GM13977 (cell line): ENCODE measurements at regions not wholly inside any gene's neighbourhood (a gene's known extent, or its start where the extent isn't known, plus 50 kb on each side); places are given as distances from the start of the nearest gene placed in this dataset.

Source experiments
- DNase-seq: peaks from one replicate; pipeline ENCODE4 v3.0.0; 2012; ENCODE audit warnings: low spot score
- in situ Hi-C: fragments of 300-500 bp; cut with MboI; formaldehyde crosslinking; loops from one replicate; pipeline ENCODE4 v1.12.0; 2022; ENCODE audit warnings: low sequenced_read_pairs, low pct_unique_long_range_greater_than_20kb, mixed read lengths, inconsistent platforms; ENCODE audit not compliant: unreplicated experiment
- TF ChIP-seq, protein P1 (sequence below): IDR thresholded peaks from 2 replicates; pipeline ENCODE4 v1.5.1; 2012; ENCODE audit warnings: mild to moderate bottlenecking, control low read depth; ENCODE audit not compliant: insufficient read depth; ENCODE audit errors: extremely low read depth, missing control alignments

DNA sequence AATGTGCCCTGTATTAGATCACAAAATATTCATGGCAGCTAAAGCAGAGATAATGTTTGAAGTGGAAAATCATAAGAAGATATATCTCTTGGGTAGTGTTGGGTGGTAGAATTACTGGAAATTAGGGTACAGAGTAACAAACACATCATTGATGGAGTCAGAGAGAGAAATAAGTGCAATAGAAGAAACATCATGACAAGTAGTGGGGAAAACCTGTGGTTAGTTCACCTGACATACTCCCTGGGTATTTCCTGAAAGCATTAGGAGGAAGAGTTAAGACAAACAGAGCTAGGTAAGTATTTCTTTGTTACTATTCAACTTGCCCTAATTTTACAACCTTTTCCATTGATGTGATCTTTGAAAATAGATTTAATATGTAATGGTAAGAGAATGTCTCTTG is 691.9 kb upstream of the SOX9 start:
- TF ChIP-seq, protein P1, sequence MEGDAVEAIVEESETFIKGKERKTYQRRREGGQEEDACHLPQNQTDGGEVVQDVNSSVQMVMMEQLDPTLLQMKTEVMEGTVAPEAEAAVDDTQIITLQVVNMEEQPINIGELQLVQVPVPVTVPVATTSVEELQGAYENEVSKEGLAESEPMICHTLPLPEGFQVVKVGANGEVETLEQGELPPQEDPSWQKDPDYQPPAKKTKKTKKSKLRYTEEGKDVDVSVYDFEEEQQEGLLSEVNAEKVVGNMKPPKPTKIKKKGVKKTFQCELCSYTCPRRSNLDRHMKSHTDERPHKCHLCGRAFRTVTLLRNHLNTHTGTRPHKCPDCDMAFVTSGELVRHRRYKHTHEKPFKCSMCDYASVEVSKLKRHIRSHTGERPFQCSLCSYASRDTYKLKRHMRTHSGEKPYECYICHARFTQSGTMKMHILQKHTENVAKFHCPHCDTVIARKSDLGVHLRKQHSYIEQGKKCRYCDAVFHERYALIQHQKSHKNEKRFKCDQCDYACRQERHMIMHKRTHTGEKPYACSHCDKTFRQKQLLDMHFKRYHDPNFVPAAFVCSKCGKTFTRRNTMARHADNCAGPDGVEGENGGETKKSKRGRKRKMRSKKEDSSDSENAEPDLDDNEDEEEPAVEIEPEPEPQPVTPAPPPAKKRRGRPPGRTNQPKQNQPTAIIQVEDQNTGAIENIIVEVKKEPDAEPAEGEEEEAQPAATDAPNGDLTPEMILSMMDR = no peak
- DNase-seq = no peak
- in situ Hi-C loops = no loop called here

DNA sequence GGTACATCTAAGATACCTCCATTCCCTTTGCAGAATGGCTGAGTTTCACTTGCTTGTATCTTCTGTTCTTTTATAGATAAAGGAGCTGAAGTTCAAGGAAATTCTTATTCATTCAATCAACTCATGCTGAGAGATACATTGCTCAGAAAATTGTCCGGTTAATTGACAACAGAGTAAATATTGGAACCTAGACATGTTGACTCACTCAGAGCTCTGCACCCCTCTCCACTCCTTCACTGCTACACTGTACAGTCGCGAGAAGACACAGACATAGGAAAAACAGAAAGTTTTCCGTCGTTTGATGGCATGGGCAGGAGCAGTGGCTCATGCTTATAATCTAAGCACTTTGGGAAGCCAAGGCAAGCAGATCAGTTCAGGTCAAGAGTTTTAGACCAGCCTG is 690.5 kb upstream of the SOX9 start:
- DNase-seq = no peak
- in situ Hi-C loops = no loop called here
- TF ChIP-seq, protein P1 = no peak

DNA sequence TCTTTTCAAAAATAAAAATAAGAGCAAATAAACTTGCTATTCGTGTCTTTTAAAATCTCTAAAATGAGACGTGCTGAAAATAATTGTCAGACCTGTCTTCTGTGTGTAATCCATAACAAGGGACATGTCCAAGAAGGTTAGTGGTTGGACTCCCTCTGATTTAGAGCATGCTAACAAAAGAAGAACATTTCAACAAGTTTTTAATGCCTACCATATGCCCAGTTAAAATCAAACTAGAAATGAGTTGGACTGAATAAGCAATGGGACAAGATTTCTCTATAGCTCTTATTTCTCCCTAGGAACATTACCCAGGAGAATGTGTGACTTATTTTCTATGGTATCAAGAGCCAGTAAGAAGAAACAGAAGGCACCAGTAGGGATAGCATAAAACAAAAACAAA is 689.7 kb upstream of the SOX9 start:
- TF ChIP-seq, protein P1 = no peak
- DNase-seq = no peak
- in situ Hi-C loops = no loop called here

DNA sequence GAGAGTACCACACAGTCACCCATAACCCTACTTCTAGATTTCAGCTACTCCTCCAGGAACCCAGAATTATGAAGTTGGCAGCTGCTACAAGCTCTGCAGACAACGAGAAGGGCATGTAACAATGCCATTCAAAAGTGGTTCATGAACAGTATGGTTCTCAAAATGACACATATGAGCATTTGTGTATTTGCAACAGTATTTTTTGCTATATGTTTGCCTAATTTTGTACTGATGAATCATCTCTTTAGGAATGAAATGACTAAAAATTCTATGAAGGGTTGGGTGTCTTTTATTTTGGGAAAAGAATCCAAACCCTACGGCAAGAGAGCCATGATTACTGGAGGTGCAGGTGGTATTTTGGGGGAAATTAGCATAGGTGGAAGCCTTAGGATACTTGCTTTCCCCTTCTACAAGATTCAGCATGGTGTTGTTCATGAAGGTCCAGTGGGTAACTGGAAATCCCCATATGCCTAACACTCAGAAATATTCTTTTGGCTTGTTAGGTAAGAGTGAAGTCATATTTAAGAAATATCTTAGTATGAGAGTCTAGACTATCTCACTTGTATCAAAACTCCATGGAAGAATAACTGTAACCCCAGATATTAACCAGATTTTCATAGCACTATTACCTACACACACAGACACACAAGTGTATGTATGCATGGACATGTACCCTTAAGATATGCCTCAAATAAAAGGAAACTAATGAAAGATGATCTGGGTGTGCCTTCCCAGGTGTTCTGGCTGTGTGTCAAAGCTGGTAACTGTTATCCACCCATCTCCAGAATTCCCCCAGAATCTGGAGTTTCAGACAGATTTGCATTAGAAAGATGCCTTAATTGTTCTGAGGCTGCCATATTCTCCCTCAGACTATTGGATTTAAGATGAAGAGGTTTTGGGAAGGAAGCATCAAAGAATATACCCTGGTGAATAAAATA is 688.2 kb upstream of the SOX9 start:
- TF ChIP-seq, protein P1 = no peak
- no peak for DNase-seq
- in situ Hi-C loops = no loop called here

DNA sequence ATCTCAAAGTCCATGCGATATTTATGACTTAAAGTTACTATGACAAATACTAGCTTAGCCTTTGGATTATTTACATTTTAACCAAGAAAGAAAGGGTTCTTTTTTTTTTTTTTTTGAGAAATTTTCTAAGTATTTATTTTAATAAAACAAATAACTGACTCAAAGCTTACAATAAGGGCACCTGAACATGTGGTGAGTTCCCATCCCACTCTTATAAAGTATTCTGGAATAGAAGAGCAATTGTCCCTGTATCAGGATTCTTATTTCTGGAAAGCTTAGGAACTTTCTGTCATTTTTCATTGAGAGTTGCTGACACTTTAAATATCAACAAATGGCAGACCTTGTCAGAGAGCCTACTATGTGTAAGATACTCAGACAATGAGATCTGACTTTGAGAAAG is 686.1 kb upstream of the SOX9 start:
- in situ Hi-C loops = no loop called here
- DNase-seq = no peak
- TF ChIP-seq, protein P1 = no peak

DNA sequence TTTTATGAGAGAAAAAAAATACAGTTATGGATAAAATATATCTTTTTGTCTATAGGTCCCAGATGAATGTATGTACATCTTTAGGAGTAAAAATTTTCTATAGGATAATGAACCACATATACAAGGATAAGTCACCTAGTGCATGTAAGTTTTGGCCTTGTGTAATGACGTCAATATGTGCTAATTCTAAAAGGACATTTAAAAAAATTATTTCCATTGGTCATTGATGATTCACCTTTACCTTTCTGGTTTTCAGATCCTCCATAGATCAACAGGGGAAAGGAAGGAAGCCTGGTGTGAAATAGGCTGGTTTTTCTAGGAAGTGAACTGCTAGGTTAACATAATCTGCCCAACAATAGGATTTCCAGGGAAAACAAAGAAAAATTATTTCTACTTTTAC is 684.3 kb upstream of the SOX9 start:
- no peak for DNase-seq
- in situ Hi-C loops = no loop called here
- TF ChIP-seq, protein P1 = no peak
